Fibroblast of pulmonary artery (primary cell): ENCODE measurements at regions not wholly inside any gene's neighbourhood (a gene's known extent, or its start where the extent isn't known, plus 50 kb on each side); places are given as distances from the start of the nearest gene placed in this dataset.

Experiments used
- DNase-seq: peaks from one replicate; pipeline ENCODE4 v3.0.0-alpha.2; 2010; ENCODE audit warnings: low read depth
- H3K4me3 ChIP-seq: replicated peaks from 2 replicates; pipeline ENCODE4 v1.5.1; 2011; ENCODE audit warnings: low read depth, mild to moderate bottlenecking, control low read depth, low read length, moderate library complexity
- TF ChIP-seq, protein P1 (sequence below): IDR thresholded peaks from 2 replicates; pipeline ENCODE4 v1.5.1; 2011; ENCODE audit warnings: mild to moderate bottlenecking, control low read depth, low read length, inconsistent platforms; ENCODE audit errors: missing control alignments

DNA sequence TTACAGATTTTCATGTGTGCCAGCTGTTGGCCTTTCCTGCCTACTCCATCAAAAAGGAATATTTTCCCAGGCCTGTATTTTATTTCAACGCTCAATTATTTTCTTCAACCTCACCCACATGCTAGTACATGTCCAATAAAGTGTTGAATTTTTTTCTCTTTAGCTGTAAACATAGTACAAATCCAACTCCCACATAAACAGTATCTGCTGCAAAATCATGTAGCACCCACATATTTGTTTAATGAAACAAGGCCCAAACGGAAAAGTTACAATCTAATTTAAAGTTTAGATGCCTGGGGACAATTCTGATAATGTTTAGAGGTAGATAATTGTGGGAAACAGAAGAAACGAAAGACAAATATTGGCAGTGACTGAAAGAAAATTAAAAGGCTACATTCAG is 275.4 kb upstream of the ACVR2A start:
- DNase-seq, result no peak
- TF ChIP-seq, protein P1, sequence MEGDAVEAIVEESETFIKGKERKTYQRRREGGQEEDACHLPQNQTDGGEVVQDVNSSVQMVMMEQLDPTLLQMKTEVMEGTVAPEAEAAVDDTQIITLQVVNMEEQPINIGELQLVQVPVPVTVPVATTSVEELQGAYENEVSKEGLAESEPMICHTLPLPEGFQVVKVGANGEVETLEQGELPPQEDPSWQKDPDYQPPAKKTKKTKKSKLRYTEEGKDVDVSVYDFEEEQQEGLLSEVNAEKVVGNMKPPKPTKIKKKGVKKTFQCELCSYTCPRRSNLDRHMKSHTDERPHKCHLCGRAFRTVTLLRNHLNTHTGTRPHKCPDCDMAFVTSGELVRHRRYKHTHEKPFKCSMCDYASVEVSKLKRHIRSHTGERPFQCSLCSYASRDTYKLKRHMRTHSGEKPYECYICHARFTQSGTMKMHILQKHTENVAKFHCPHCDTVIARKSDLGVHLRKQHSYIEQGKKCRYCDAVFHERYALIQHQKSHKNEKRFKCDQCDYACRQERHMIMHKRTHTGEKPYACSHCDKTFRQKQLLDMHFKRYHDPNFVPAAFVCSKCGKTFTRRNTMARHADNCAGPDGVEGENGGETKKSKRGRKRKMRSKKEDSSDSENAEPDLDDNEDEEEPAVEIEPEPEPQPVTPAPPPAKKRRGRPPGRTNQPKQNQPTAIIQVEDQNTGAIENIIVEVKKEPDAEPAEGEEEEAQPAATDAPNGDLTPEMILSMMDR, result no peak
- no peak overlapping the region for H3K4me3 ChIP-seq

GRCh38 chr2:147568109-147568508 is 276.7 kb upstream of the ACVR2A start:
- TF ChIP-seq, protein P1, result no peak
- DNase-seq, result no peak
- H3K4me3 ChIP-seq, result no peak overlapping the region

- H3K4me3 ChIP-seq, result no peak overlapping the region
- TF ChIP-seq, protein P1, result no peak
- DNase-seq, result no peak
Observed at GRCh38 chr2:147567136-147567535, 277.7 kb upstream of the ACVR2A start.

GRCh38 chr2:147560810-147561535 is 283.9 kb upstream of the ACVR2A start:
- no peak for DNase-seq
- TF ChIP-seq, protein P1, result no peak
- no peak overlapping the region for H3K4me3 ChIP-seq

DNA sequence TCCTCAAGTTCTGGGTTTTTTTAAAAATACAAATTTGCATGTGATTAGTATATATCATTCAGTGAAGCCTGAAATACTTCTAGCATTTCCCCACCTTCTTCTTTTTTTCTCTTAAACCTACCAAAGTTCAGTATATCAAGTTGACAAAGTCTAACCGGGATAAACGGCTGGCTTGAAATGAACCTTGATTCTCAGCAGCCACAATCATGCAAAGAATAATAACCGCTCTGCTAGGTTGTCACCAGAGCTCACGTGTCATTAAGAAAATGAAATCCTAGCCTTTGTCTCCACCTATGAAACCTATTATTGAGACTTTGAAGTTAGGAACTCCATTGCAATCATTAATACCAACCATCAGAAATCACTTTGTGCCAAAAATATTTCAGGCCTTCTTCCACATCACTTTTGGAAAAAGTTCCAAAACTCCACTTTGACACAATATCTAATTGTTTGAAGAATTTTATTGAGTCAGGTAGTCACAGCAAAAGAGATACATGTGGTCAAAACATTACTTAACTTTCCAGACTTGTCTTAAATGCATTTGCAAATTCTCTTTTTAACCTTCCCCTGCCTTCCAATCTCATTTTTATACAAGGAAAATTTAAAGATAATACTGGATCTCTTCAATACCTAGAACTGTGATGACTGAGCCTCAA is 285.6 kb upstream of the ACVR2A start:
- TF ChIP-seq, protein P1, result no peak
- H3K4me3 ChIP-seq, result no peak overlapping the region
- no peak for DNase-seq

- DNase-seq, result no peak
- no peak overlapping the region for H3K4me3 ChIP-seq
- TF ChIP-seq, protein P1, result no peak
Observed at GRCh38 chr2:147558620-147559019, 286.2 kb upstream of the ACVR2A start.
